DND-41 (cell line): ENCODE measurements at regions not wholly inside any gene's neighbourhood (a gene's known extent, or its start where the extent isn't known, plus 50 kb on each side); places are given as distances from the start of the nearest gene placed in this dataset.

ENCODE experiments used
- CTCF ChIP-seq: IDR thresholded peaks from 2 replicates; pipeline ENCODE4 v1.5.1; 2012; ENCODE audit warnings: borderline replicate concordance, low read length, moderate library complexity, mild to moderate bottlenecking; ENCODE audit not compliant: poor library complexity, severe bottlenecking; ENCODE audit errors: extremely low read depth
- EZH2 ChIP-seq: IDR thresholded peaks from 3 replicates; pipeline ENCODE4 v1.6.1; 2012; ENCODE audit warnings: borderline replicate concordance, low read depth, mild to moderate bottlenecking, moderate library complexity, low read length, inconsistent platforms; ENCODE audit not compliant: severe bottlenecking

GRCh38 chr19:28495046-28495445 is 717.9 kb downstream of the UQCRFS1 start:
- TF ChIP-seq CTCF: no peak
- no peak for TF ChIP-seq EZH2
